ENCODE measurements at regions not wholly inside any gene's neighbourhood (a gene's known extent, or its start where the extent isn't known, plus 50 kb on each side); places are given as distances from the start of the nearest gene placed in this dataset.

GRCh38 chr9:129430940-129431643 lies 189.8 kb downstream of the C9orf50 start:
- Histone ChIP-seq H3K4me1 (ENCODE audit: control insufficient read depth, extremely low read depth, insufficient read depth, low read length) (no peaks in the 10 kb centered on the region), H2AFZ (ENCODE audit: low read depth, low read length) (no peak overlapping the region), H3K79me2 (ENCODE audit: control insufficient read depth, insufficient read depth, low read length) (no peaks in the 10 kb centered on the region), H3K27me3 (ENCODE audit: control insufficient read depth in 2 of 2, insufficient read depth in 2 of 2, low read length in 2 of 2) (peaks cover 0 to under 1% of the 10 kb centered on the region in 2 experiments), H3K9me3 (replicated peaks; ENCODE audit: control insufficient read depth, insufficient read depth, low read length) (no peaks in the 10 kb centered on the region), H3K4me3 (replicated peaks in 1 of 3; ENCODE audit: insufficient read depth in 1 of 3, low read depth in 1 of 3, low read length in 3 of 3) (no peak overlapping the region), H3K36me3 (ENCODE audit: control insufficient read depth in 2 of 2, extremely low read depth in 1 of 2, insufficient read depth in 2 of 2, low read length in 2 of 2) (no peaks in the 10 kb centered on the region), H3K4me2 (ENCODE audit: insufficient read depth, low read length) (no peak overlapping the region), H4K20me1 (replicated peaks; ENCODE audit: control insufficient read depth, extremely low read depth, insufficient read depth, low read length) (no peaks in the 10 kb centered on the region), H3K27ac (ENCODE audit: insufficient read depth, low read depth, low read length) (no peak overlapping the region), H3K9me1 (replicated peaks; ENCODE audit: control insufficient read depth, extremely low read depth, insufficient read depth, low read length) (no peaks in the 10 kb centered on the region), H3K9ac (replicated peaks; ENCODE audit: extremely low read depth, insufficient read depth, low read length) (no peak overlapping the region)
- DNase-seq (ENCODE audit: low read depth, low spot score) (no peak), FAIRE-seq (no peak)
- intact Hi-C loops (cut with micrococcal nuclease) = no loop called here
- dilution Hi-C loops (cut with MboI; ENCODE audit: extremely low pct_ligation_motif_present, low sequenced_read_pairs) = no loop called here
- no peak for TF ChIP-seq JUN (IDR thresholded peaks at IDR 0.05; ENCODE audit: borderline replicate concordance, insufficient read depth, insufficient read length, low read depth)
- no peak for TF ChIP-seq POLR2A (IDR thresholded peaks at IDR 0.05; ENCODE audit: low read depth, low read length)
- no peak for TF ChIP-seq CTCF (IDR thresholded peaks at IDR 0.05; ENCODE audit: extremely low read depth in 1 of 2, insufficient read depth in 1 of 2, low read depth in 1 of 2, low read length in 2 of 2)
- TF ChIP-seq EZH2 (IDR thresholded peaks at IDR 0.05; ENCODE audit: borderline replicate concordance, low read depth, low read length, severe bottlenecking) = no peak
- TF ChIP-seq POLR2AphosphoS5 (IDR thresholded peaks at IDR 0.05; ENCODE audit: insufficient read depth, low read depth, low read length) = no peak
- no peak for TF ChIP-seq MAX (IDR thresholded peaks at IDR 0.05; ENCODE audit: insufficient read depth, insufficient read length)
- no peak for TF ChIP-seq MYC (IDR thresholded peaks at IDR 0.05; ENCODE audit: low read depth, low read length)
- TF ChIP-seq FOS (IDR thresholded peaks at IDR 0.05; ENCODE audit: borderline replicate concordance, insufficient read depth, low read length) = no peak
- no peak for TF ChIP-seq GATA2 (IDR thresholded peaks at IDR 0.05; ENCODE audit: insufficient read depth, insufficient read length, low read depth, low read length)
- CTCF ChIA-PET = interaction anchor here (1.1 to 2.3 kb wide), 4 partner anchors 8 to 299 kb away, joined by 3 to 6 read pairs (median 5); no protein-coding TSS in a partner anchor
- no TSS peak for BruUV-seq (replicated peaks)
- POLR2A ChIA-PET = no interaction called here

All from endothelial cell of umbilical vein (primary cell).